Natural killer cell treated with Interleukin-12 subunit alpha and Interleukin-12 subunit beta and Interleukin-15 and Interleukin-18, amount 100 ng/mL, for 72 hours (primary cell): ENCODE measurements at regions not wholly inside any gene's neighbourhood (a gene's known extent, or its start where the extent isn't known, plus 50 kb on each side); places are given as distances from the start of the nearest gene placed in this dataset.
"Not testable (repeated sequence)": the region's sequence is repeated elsewhere in the genome, so short reads cannot be mapped to it uniquely, and the experiment has no call there.

Source experiments
- ATAC-seq, 2 donors: fragments of 150-1000 bp; cut with Tn5 transposase in 1 of 2; sonication (Bioruptor Pico), chemical (Tn5 transposase) in 1 of 2; 2 replicates each; pipeline ENCODE4 v1.10.0; 2021
- DNase-seq: peaks from one replicate; pipeline ENCODE4 v3.0.0; 2022; ENCODE audit warnings: low spot score
- H3K27ac Mint-ChIP-seq, 2 donors: 1 replicate in 1 of 2; 2 replicates in 1 of 2; pipeline ENCODE4 v1.8.0; 2022; ENCODE audit warnings: mixed read lengths in 2 of 2, mild to moderate bottlenecking in 1 of 2, moderate library complexity in 1 of 2
- H3K27me3 Mint-ChIP-seq, 2 donors: 1 replicate in 1 of 2; 2 replicates in 1 of 2; pipeline ENCODE4 v1.8.0; 2022; ENCODE audit warnings: mixed read lengths in 2 of 2
- H3K36me3 Mint-ChIP-seq: one replicate; pipeline ENCODE4 v1.8.0; 2022; ENCODE audit warnings: mixed read lengths
- H3K4me1 Mint-ChIP-seq, 2 donors: 1 replicate in 1 of 2; 2 replicates in 1 of 2; pipeline ENCODE4 v1.8.0; 2022; ENCODE audit warnings: low read depth in 2 of 2, mixed read lengths in 2 of 2, mild to moderate bottlenecking in 1 of 2
- H3K4me3 Mint-ChIP-seq: one replicate; pipeline ENCODE4 v1.8.0; 2022; ENCODE audit warnings: mixed read lengths
- H3K9me3 Mint-ChIP-seq: 2 replicates; pipeline ENCODE4 v1.8.0; 2022; ENCODE audit warnings: mixed read lengths

GRCh38 chr2:230593765-230594164 lies 118.9 kb upstream of the CAB39 start:
- Mint-ChIP-seq H3K9me3 (peaks cover 6% of the 10 kb centered on the region), H3K4me1 (peaks cover 41 to 61% of the 10 kb centered on the region in 2 donors), H3K27ac (peak overlapping the region in 1 of 2 donors; percentile 8), H3K27me3 (no peaks in the 10 kb centered on the region), H3K4me3 (no peak overlapping the region), H3K36me3 (peaks cover 8% of the 10 kb centered on the region)
- DNase-seq (no peak), ATAC-seq (no peak)

- Mint-ChIP-seq H3K27me3 (no peaks in the 10 kb centered on the region), H3K4me1 (peaks cover 41 to 55% of the 10 kb centered on the region in 2 donors), H3K4me3 (no peak overlapping the region), H3K36me3 (peaks cover 7% of the 10 kb centered on the region), H3K27ac (peak overlapping the region in 1 of 2 donors; percentile 8), H3K9me3 (peaks cover 6% of the 10 kb centered on the region)
- peak in 1 of 2 donors; percentile 7 for ATAC-seq
- no peak for DNase-seq
Observed at GRCh38 chr2:230594286-230594840, 118.3 kb upstream of the CAB39 start.

GRCh38 chr2:230599853-230600252 lies 112.8 kb upstream of the CAB39 start:
- DNase-seq: no peak
- Mint-ChIP-seq H3K27ac (peak overlapping the region in 1 of 2 donors; percentile 45), H3K27me3 (no peaks in the 10 kb centered on the region), H3K36me3 (peaks cover 4% of the 10 kb centered on the region), H3K9me3 (peaks cover 2% of the 10 kb centered on the region), H3K4me1 (peaks cover 29 to 52% of the 10 kb centered on the region in 2 donors), H3K4me3 (no peak overlapping the region)
- no peak for ATAC-seq

- H3K9me3 Mint-ChIP-seq: peaks cover 2% of the 10 kb centered on the region
- H3K27me3 Mint-ChIP-seq: no peaks in the 10 kb centered on the region
- peak overlapping the region; percentile 52 for H3K4me3 Mint-ChIP-seq
- H3K36me3 Mint-ChIP-seq: peaks cover 7% of the 10 kb centered on the region
- ATAC-seq (no peak), DNase-seq (no peak)
- peak overlapping the region in 1 of 2 donors; percentile 45 for H3K27ac Mint-ChIP-seq
- H3K4me1 Mint-ChIP-seq: peaks cover 32 to 54% of the 10 kb centered on the region in 2 donors
Observed at GRCh38 chr2:230600285-230600684, 112.4 kb upstream of the CAB39 start.

- Mint-ChIP-seq H3K27me3 (no peaks in the 10 kb centered on the region), H3K36me3 (peaks cover 7% of the 10 kb centered on the region), H3K4me3 (peak overlapping the region; percentile 52), H3K27ac (peak overlapping the region; percentile 45 to 82), H3K9me3 (peaks cover 2% of the 10 kb centered on the region), H3K4me1 (peaks cover 36 to 58% of the 10 kb centered on the region in 2 donors)
- ATAC-seq (no peak), DNase-seq (no peak)
Observed at GRCh38 chr2:230600881-230601280, 111.8 kb upstream of the CAB39 start.

- H3K27ac Mint-ChIP-seq: peak overlapping the region; percentile 45 to 82
- DNase-seq (no peak), ATAC-seq (no peak)
- peak overlapping the region; percentile 52 for H3K4me3 Mint-ChIP-seq
- H3K9me3 Mint-ChIP-seq: peaks cover 2% of the 10 kb centered on the region
- H3K36me3 Mint-ChIP-seq: peaks cover 10% of the 10 kb centered on the region
- H3K27me3 Mint-ChIP-seq: no peaks in the 10 kb centered on the region
- peaks cover 41 to 65% of the 10 kb centered on the region in 2 donors for H3K4me1 Mint-ChIP-seq
Observed at GRCh38 chr2:230601510-230601909, 111.1 kb upstream of the CAB39 start.

GRCh38 chr2:230602562-230603230 lies 109.9 kb upstream of the CAB39 start:
- peak; percentile 81 to 88 for ATAC-seq
- Mint-ChIP-seq H3K36me3 (peaks cover 14% of the 10 kb centered on the region), H3K27ac (peak overlapping the region; percentile 63 to 89), H3K27me3 (no peaks in the 10 kb centered on the region), H3K9me3 (peaks cover 2% of the 10 kb centered on the region), H3K4me3 (peak overlapping the region; percentile 59), H3K4me1 (peaks cover 44 to 69% of the 10 kb centered on the region in 2 donors)
- DNase-seq: no peak

GRCh38 chr2:230603317-230603716 lies 109.3 kb upstream of the CAB39 start:
- Mint-ChIP-seq H3K4me3 (peak overlapping the region; percentile 59), H3K36me3 (peaks cover 14% of the 10 kb centered on the region), H3K4me1 (peaks cover 44 to 63% of the 10 kb centered on the region in 2 donors), H3K27ac (peak overlapping the region; percentile 63 to 89)
- DNase-seq, H3K9me3 Mint-ChIP-seq, H3K27me3 Mint-ChIP-seq, ATAC-seq: not testable (repeated sequence)

GRCh38 chr2:230604158-230604557 lies 108.5 kb upstream of the CAB39 start:
- H3K36me3 Mint-ChIP-seq: peaks cover 21% of the 10 kb centered on the region

GRCh38 chr2:230614040-230614439 lies 98.6 kb upstream of the CAB39 start:
- Mint-ChIP-seq H3K9me3 (no peaks in the 10 kb centered on the region), H3K27me3 (no peaks in the 10 kb centered on the region), H3K36me3 (peaks cover 2% of the 10 kb centered on the region), H3K4me3 (no peak overlapping the region), H3K4me1 (peaks cover 11 to 15% of the 10 kb centered on the region in 2 donors), H3K27ac (no peak overlapping the region)
- DNase-seq: no peak
- no peak for ATAC-seq

More at GRCh38 chr2:230604158-230604557, 108.5 kb upstream of the CAB39 start:
- Mint-ChIP-seq H3K4me1 (peaks cover 46 to 61% of the 10 kb centered on the region in 2 donors), H3K27ac (peak overlapping the region in 1 of 2 donors; percentile 63)
- not testable (repeated sequence) for H3K9me3 Mint-ChIP-seq, DNase-seq, H3K4me3 Mint-ChIP-seq, H3K27me3 Mint-ChIP-seq, ATAC-seq

GRCh38 chr2:230614913-230615332 lies 97.7 kb upstream of the CAB39 start:
- Mint-ChIP-seq H3K4me3 (no peak overlapping the region), H3K36me3 (no peaks in the 10 kb centered on the region), H3K27me3 (no peaks in the 10 kb centered on the region), H3K27ac (no peak overlapping the region), H3K4me1 (peaks cover 10 to 11% of the 10 kb centered on the region in 2 donors), H3K9me3 (no peaks in the 10 kb centered on the region)
- DNase-seq: no peak
- ATAC-seq: no peak

GRCh38 chr2:230617256-230617706 lies 95.4 kb upstream of the CAB39 start:
- not testable (repeated sequence) for ATAC-seq, H3K27ac Mint-ChIP-seq, H3K4me1 Mint-ChIP-seq, H3K9me3 Mint-ChIP-seq, H3K4me3 Mint-ChIP-seq, DNase-seq, H3K27me3 Mint-ChIP-seq, H3K36me3 Mint-ChIP-seq

- no peaks in the 10 kb centered on the region for H3K27me3 Mint-ChIP-seq
- DNase-seq (no peak), ATAC-seq (no peak)
- H3K4me1 Mint-ChIP-seq: peaks cover 0 to 6% of the 10 kb centered on the region in 2 donors
- H3K4me3 Mint-ChIP-seq: no peak overlapping the region
- H3K27ac Mint-ChIP-seq: no peak overlapping the region
- H3K36me3 Mint-ChIP-seq: no peaks in the 10 kb centered on the region
- H3K9me3 Mint-ChIP-seq: no peaks in the 10 kb centered on the region
Observed at GRCh38 chr2:230619491-230619890, 93.2 kb upstream of the CAB39 start.

GRCh38 chr2:230625220-230625619 lies 87.4 kb upstream of the CAB39 start:
- not testable (repeated sequence) for H3K9me3 Mint-ChIP-seq, H3K4me1 Mint-ChIP-seq, H3K36me3 Mint-ChIP-seq

More at GRCh38 chr2:230625220-230625619, 87.4 kb upstream of the CAB39 start:
- peak overlapping the region in 1 of 2 donors; percentile 38 for H3K27ac Mint-ChIP-seq
- not testable (repeated sequence) for DNase-seq, ATAC-seq, H3K27me3 Mint-ChIP-seq, H3K4me3 Mint-ChIP-seq
